ENCODE measurements at regions not wholly inside any gene's neighbourhood (a gene's known extent, or its start where the extent isn't known, plus 50 kb on each side); places are given as distances from the start of the nearest gene placed in this dataset.

DNA sequence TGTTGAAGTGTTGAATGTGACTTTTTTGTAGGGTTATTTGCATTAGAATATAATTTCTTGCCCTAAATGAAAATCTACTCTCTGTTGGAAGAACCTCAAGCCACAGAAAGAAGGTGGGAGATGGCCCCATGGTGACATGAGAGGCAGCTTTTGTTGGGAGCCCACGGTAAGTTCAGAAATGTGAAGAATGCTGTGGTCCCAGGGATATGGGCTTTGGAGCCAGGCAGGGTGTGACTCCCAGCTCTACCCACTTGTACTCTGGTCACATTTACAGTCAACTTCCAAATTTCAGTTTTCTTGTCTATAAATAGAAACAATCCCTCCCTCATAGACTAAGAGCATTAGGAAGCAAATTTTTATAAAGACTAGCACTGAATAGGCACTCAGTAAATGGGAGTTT lies 177.8 kb downstream of the RAB28 start:
- Histone ChIP-seq H3K4me3 (no peak overlapping the region), H3K27me3 (no peaks in the 10 kb centered on the region), H3K9me3 (peaks cover 0 to 6% (median 0%) of the 10 kb centered on the region in 12 donors), H3K4me1 (peaks cover 0 to 6% (median 0%) of the 10 kb centered on the region in 12 donors), H3K27ac (no peak overlapping the region), H3K36me3 (no peaks in the 10 kb centered on the region)
- no peak for ATAC-seq
- no peak for DNase-seq
- TF ChIP-seq, protein P1, sequence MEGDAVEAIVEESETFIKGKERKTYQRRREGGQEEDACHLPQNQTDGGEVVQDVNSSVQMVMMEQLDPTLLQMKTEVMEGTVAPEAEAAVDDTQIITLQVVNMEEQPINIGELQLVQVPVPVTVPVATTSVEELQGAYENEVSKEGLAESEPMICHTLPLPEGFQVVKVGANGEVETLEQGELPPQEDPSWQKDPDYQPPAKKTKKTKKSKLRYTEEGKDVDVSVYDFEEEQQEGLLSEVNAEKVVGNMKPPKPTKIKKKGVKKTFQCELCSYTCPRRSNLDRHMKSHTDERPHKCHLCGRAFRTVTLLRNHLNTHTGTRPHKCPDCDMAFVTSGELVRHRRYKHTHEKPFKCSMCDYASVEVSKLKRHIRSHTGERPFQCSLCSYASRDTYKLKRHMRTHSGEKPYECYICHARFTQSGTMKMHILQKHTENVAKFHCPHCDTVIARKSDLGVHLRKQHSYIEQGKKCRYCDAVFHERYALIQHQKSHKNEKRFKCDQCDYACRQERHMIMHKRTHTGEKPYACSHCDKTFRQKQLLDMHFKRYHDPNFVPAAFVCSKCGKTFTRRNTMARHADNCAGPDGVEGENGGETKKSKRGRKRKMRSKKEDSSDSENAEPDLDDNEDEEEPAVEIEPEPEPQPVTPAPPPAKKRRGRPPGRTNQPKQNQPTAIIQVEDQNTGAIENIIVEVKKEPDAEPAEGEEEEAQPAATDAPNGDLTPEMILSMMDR (IDR thresholded peaks at IDR 0.05) = no peak
- intact Hi-C loops (cut with DNase I) = no loop called here
- 63 to 85% (median 67%) methylated on average over 1 of the region's 1 CpG for WGBS, 4 donors

- Histone ChIP-seq H3K4me3 (no peak overlapping the region), H3K9me3 (peaks cover 0 to 28% (median 0%) of the 10 kb centered on the region in 12 donors), H3K27ac (no peak overlapping the region), H3K4me1 (peaks cover 0 to 6% (median 0%) of the 10 kb centered on the region in 12 donors), H3K36me3 (no peaks in the 10 kb centered on the region), H3K27me3 (no peaks in the 10 kb centered on the region)
- intact Hi-C loops (cut with DNase I) = no loop called here
- no peak for TF ChIP-seq POLR2A (IDR thresholded peaks at IDR 0.05)
- TF ChIP-seq, protein P1 (IDR thresholded peaks at IDR 0.05) = no peak
- no peak for DNase-seq
- WGBS, 4 donors = 62 to 84% (median 82%) methylated on average over 2 of the region's 2 CpGs
- no peak for ATAC-seq
Measured at GRCh38 chr4:13302876-13303275, 181.3 kb downstream of the RAB28 start.

DNA sequence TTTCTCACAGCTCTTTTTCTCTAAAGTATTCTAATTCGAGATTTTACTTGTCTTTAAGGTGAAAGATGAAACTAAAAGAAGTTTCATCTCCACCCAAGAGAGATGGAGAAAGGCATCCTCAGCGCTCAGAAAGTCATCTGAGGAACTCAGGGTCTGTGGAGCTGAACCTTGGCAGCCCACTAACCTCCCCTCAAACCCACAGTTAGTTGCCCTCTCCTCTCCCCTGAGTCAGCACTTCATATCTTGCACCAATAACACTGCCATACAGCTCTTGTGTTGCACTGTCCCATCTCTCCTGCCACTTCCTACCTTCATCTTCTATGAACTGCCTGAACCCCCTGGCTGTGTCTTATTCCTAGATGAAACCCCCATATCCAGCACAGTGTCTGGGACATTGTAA lies 184.8 kb downstream of the RAB28 start:
- ATAC-seq = no peak

DNA sequence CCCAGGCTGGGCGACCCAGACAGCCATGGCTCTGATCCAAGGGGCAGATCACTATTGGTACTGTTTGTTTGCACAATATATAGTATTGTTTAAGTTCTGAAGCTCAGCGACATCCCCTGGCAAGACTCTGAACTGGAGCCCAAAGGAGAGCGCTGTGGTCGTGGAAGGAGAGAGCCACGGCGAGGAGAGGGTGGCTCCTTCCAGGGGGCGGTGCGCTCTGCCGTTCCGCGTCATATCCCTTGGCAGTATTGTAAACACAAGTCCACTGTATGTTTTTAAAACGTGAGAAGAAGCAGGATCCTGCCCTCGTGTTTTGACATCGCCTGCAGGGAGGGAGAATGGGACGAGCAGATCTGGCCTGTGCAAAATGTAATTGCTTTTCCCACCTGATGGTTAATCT lies 185.5 kb downstream of the RAB28 start:
- 87 to 92% (median 90%) methylated on average over 15 of the region's 15 CpGs for WGBS, 4 donors
- H3K4me3 ChIP-seq = no peak overlapping the region
- peak overlapping the region in 1 of 12 donors; percentile 82 for H3K27ac ChIP-seq
- H3K27me3 ChIP-seq = no peaks in the 10 kb centered on the region
- TF ChIP-seq, protein P1 (IDR thresholded peaks at IDR 0.05) = no peak
- TF ChIP-seq POLR2A (IDR thresholded peaks at IDR 0.05) = no peak
- no peaks in the 10 kb centered on the region for H3K36me3 ChIP-seq
- ATAC-seq (no peak), DNase-seq (no peak)
- intact Hi-C loops (cut with DNase I) = no loop called here
- peaks cover 0 to 45% (median 12%) of the 10 kb centered on the region in 12 donors for H3K9me3 ChIP-seq
- H3K4me1 ChIP-seq = no peaks in the 10 kb centered on the region

More for the DNA sequence above, 184.8 kb downstream of the RAB28 start:
- peaks cover 0 to 45% (median 12%) of the 10 kb centered on the region in 12 donors for H3K9me3 ChIP-seq
- no peak for TF ChIP-seq POLR2A (IDR thresholded peaks at IDR 0.05)
- TF ChIP-seq, protein P1 (IDR thresholded peaks at IDR 0.05) = no peak
- H3K4me1 ChIP-seq = no peaks in the 10 kb centered on the region
- H3K4me3 ChIP-seq = no peak overlapping the region
- H3K36me3 ChIP-seq = no peaks in the 10 kb centered on the region
- DNase-seq = no peak
- WGBS, 4 donors = 80 to 88% (median 88%) methylated on average over 2 of the region's 2 CpGs
- peak overlapping the region in 1 of 12 donors; percentile 82 for H3K27ac ChIP-seq
- intact Hi-C loops (cut with DNase I) = no loop called here
- H3K27me3 ChIP-seq = no peaks in the 10 kb centered on the region

All from heart left ventricle (tissue), 16 donors.